Panc1 (cell line): ENCODE measurements at regions not wholly inside any gene's neighbourhood (a gene's known extent, or its start where the extent isn't known, plus 50 kb on each side); places are given as distances from the start of the nearest gene placed in this dataset.

ENCODE experiments used
- ATAC-seq: fragments of 200-7000 bp; cut with Tn5 transposase; 2 replicates; pipeline ENCODE4 v1.9.1; 2020; ENCODE audit warnings: mild to moderate bottlenecking, moderate library complexity
- BruUV-seq: library from RNA; stranded (reverse); fragments of 400-500 nt; replicated peaks from 2 replicates; lab custom pipeline; 2021; lab: Mats Ljungman, UMichigan
- CTCF ChIA-PET: fragments of 300-600 bp; sonication (Branson Sonifier 250); formaldehyde crosslinking; loops from one replicate; lab custom pipeline; 2022; ENCODE audit warnings: antibody characterized with exemption; lab: Charles Lee
- POLR2A ChIA-PET: fragments of 300-600 bp; sonication (Branson Sonifier 250); formaldehyde crosslinking; loops from one replicate; lab custom pipeline; 2022; ENCODE audit warnings: antibody characterized with exemption; lab: Charles Lee
- DNase-seq: peaks from one replicate; pipeline ENCODE4 v3.0.0-alpha.2; 2010; ENCODE audit warnings: low read depth, low spot score
- H3K27ac ChIP-seq: 2 replicates; pipeline ENCODE4 v1.5.1; 2011; ENCODE audit warnings: mild to moderate bottlenecking, low read length, inconsistent platforms
- H3K27me3 ChIP-seq: fragments of 200-500 bp; sonication (Bioruptor generic); 2 replicates; pipeline ENCODE4 v1.6.0; 2014; ENCODE audit warnings: low read length, inconsistent platforms; ENCODE audit not compliant: control insufficient read depth, insufficient read depth
- H3K36me3 ChIP-seq: fragments of 200-500 bp; sonication (Bioruptor generic); 2 replicates; pipeline ENCODE4 v1.5.1; 2014; ENCODE audit warnings: inconsistent platforms, mild to moderate bottlenecking, low read length, moderate library complexity; ENCODE audit not compliant: control insufficient read depth, insufficient read depth
- H3K4me1 ChIP-seq: 2 replicates; pipeline ENCODE4 v1.5.1; 2011; ENCODE audit warnings: inconsistent platforms, mild to moderate bottlenecking, low read length, moderate library complexity; ENCODE audit not compliant: control insufficient read depth, insufficient read depth
- H3K4me3 ChIP-seq, 2 experiments: 2 replicates each; pipeline ENCODE4 v1.5.1; 2011 to 2012; ENCODE audit warnings: low read depth in 2 of 2, low read length in 2 of 2, mild to moderate bottlenecking in 2 of 2, inconsistent platforms in 1 of 2, moderate library complexity in 1 of 2
- H3K9me3 ChIP-seq: fragments of 200-500 bp; sonication (Bioruptor generic); 2 replicates; pipeline ENCODE4 v1.5.1; 2014; ENCODE audit warnings: low read depth, mild to moderate bottlenecking, inconsistent platforms, low read length, moderate library complexity; ENCODE audit not compliant: control insufficient read depth, insufficient read depth
- POLR2AphosphoS5 ChIP-seq: IDR thresholded peaks from 2 replicates; pipeline ENCODE4 v1.6.1; 2012; ENCODE audit warnings: mild to moderate bottlenecking, low read depth, low read length, moderate library complexity
- REST ChIP-seq, 2 experiments: IDR thresholded peaks; 2 replicates each; pipeline ENCODE4 v1.6.1; 2011 to 2012; ENCODE audit warnings: low read depth in 2 of 2, control low read depth in 1 of 2, low read length in 1 of 2, mild to moderate bottlenecking in 1 of 2, moderate library complexity in 1 of 2; ENCODE audit not compliant: insufficient read depth in 1 of 2
- SIN3A ChIP-seq: IDR thresholded peaks from 2 replicates; pipeline ENCODE4 v1.6.1; 2012; ENCODE audit warnings: low read depth, mild to moderate bottlenecking, low read length, moderate library complexity, borderline replicate concordance; ENCODE audit not compliant: insufficient read depth
- TCF7L2 ChIP-seq: IDR thresholded peaks from 2 replicates; pipeline ENCODE4 v1.6.1; 2011; ENCODE audit warnings: mild to moderate bottlenecking, low read depth, low read length, inconsistent platforms
- in situ Hi-C: cut with HindIII; loops from 2 replicates; pipeline ENCODE4 v1.10.0; 2016; ENCODE audit warnings: low sequenced_read_pairs, low pct_unique_long_range_greater_than_20kb
- intact Hi-C: fragments of 100-400 bp; cut with micrococcal nuclease; formaldehyde crosslinking; loops from one replicate; pipeline ENCODE4 v1.10.0; 2022; ENCODE audit not compliant: unreplicated experiment
- TF ChIP-seq, protein P1 (sequence below): fragments of 450-650 bp; IDR thresholded peaks from 2 replicates; pipeline ENCODE4 v1.5.1; 2017; ENCODE audit warnings: mild to moderate bottlenecking

DNA sequence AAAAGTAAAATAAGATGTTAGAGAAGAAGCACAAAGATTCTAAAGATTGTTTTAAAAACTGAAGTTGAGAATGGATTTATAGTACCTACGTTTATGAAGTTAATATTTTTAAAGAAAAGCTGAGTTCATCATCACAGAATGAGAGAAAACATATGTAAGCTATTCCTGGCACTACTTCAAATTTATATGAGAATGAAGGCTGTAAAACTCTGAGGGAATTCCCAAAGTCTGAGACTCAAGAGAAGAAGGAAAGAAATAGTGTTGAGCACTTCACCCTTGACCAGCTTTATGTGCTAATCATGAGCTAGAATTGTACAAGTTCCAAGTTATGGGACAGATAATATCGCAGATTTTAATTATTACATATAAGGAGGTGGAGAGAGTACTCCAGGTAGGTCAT is 323.7 kb upstream of the GNAI1 start:
- TF ChIP-seq SIN3A (no peak), TCF7L2 (no peak), REST (IDR thresholded peaks at IDR 0.05; ENCODE audit: insufficient read depth in 1 of 2, low read depth in 2 of 2, low read length in 1 of 2) (no peak), POLR2AphosphoS5 (no peak)
- TF ChIP-seq, protein P1, sequence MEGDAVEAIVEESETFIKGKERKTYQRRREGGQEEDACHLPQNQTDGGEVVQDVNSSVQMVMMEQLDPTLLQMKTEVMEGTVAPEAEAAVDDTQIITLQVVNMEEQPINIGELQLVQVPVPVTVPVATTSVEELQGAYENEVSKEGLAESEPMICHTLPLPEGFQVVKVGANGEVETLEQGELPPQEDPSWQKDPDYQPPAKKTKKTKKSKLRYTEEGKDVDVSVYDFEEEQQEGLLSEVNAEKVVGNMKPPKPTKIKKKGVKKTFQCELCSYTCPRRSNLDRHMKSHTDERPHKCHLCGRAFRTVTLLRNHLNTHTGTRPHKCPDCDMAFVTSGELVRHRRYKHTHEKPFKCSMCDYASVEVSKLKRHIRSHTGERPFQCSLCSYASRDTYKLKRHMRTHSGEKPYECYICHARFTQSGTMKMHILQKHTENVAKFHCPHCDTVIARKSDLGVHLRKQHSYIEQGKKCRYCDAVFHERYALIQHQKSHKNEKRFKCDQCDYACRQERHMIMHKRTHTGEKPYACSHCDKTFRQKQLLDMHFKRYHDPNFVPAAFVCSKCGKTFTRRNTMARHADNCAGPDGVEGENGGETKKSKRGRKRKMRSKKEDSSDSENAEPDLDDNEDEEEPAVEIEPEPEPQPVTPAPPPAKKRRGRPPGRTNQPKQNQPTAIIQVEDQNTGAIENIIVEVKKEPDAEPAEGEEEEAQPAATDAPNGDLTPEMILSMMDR, result no peak
- intact Hi-C loops (loop anchor here (10.0 kb wide), 1 partner anchor 234 kb away; no protein-coding TSS in a partner anchor), in situ Hi-C loops (no loop called here)
- CTCF ChIA-PET, result no interaction called here
- ATAC-seq, result no peak
- H3K27ac ChIP-seq, result no peak overlapping the region
- H3K4me1 ChIP-seq, result no peaks in the 10 kb centered on the region
- no peak for DNase-seq
- H3K4me3 ChIP-seq, result no peak overlapping the region
- no peaks in the 10 kb centered on the region for H3K9me3 ChIP-seq
- H3K36me3 ChIP-seq, result no peaks in the 10 kb centered on the region
- BruUV-seq, result no TSS peak
- no peaks in the 10 kb centered on the region for H3K27me3 ChIP-seq
- POLR2A ChIA-PET, result no interaction called here

- Histone ChIP-seq H3K4me1 (no peaks in the 10 kb centered on the region), H3K36me3 (no peaks in the 10 kb centered on the region), H3K4me3 (no peak overlapping the region), H3K27me3 (no peaks in the 10 kb centered on the region), H3K27ac (no peak overlapping the region), H3K9me3 (no peaks in the 10 kb centered on the region)
- in situ Hi-C loops (no loop called here), intact Hi-C loops (loop anchor here (10.0 kb wide), 1 partner anchor 209 kb away; no protein-coding TSS in a partner anchor)
- POLR2A ChIA-PET, result no interaction called here
- BruUV-seq, result no TSS peak
- TF ChIP-seq POLR2AphosphoS5, result no peak
- TF ChIP-seq, protein P1, result peak; percentile 55; the same call in 1 of the 2 replicates
- no peak for ATAC-seq
- no peak for DNase-seq
- CTCF ChIA-PET, result interaction anchor here (0.6 to 0.7 kb wide), 3 partner anchors 35 to 1239 kb away, joined by 3 read pairs; no protein-coding TSS in a partner anchor
Observed at GRCh38 chr7:79806161-79806734, 328.4 kb upstream of the GNAI1 start.
